NCI-H2107 (cell line): ENCODE measurements at regions not wholly inside any gene's neighbourhood (a gene's known extent, or its start where the extent isn't known, plus 50 kb on each side); places are given as distances from the start of the nearest gene placed in this dataset.

Experiments
- DNase-seq: peaks from one replicate; lab custom pipeline; 2025; lab: John Stamatoyannopoulos, UW

GRCh38 chr2:122221665-122222064 is 466.2 kb downstream of the TSN start:
- DNase-seq, result no peak

GRCh38 chr2:122231296-122231695 is 475.8 kb downstream of the TSN start:
- DNase-seq, result no peak

- no peak for DNase-seq
Measured at GRCh38 chr2:122233372-122233771, 477.9 kb downstream of the TSN start.

- DNase-seq, result no peak
Measured at GRCh38 chr2:122236152-122236874, 480.9 kb downstream of the TSN start.

- no peak for DNase-seq
Measured at GRCh38 chr2:122236925-122237324, 481.5 kb downstream of the TSN start.

GRCh38 chr2:122237450-122237849 is 482.0 kb downstream of the TSN start:
- no peak for DNase-seq

GRCh38 chr2:122238006-122238559 is 482.6 kb downstream of the TSN start:
- DNase-seq, result no peak

- no peak for DNase-seq
Measured at GRCh38 chr2:122239440-122239839, 484.0 kb downstream of the TSN start.

GRCh38 chr2:122244598-122245229 is 489.3 kb downstream of the TSN start:
- no peak for DNase-seq

GRCh38 chr2:122249673-122250072 is 494.2 kb downstream of the TSN start:
- DNase-seq, result no peak

GRCh38 chr2:122251158-122251557 is 495.7 kb downstream of the TSN start:
- DNase-seq, result no peak

- no peak for DNase-seq
Measured at GRCh38 chr2:122251566-122251965, 496.1 kb downstream of the TSN start.

GRCh38 chr2:122255924-122256323 is 500.5 kb downstream of the TSN start:
- no peak for DNase-seq

GRCh38 chr2:122261911-122262310 is 506.5 kb downstream of the TSN start:
- DNase-seq, result no peak

- no peak for DNase-seq
Measured at GRCh38 chr2:122263746-122264145, 508.3 kb downstream of the TSN start.

- no peak for DNase-seq
Measured at GRCh38 chr2:122266636-122267035, 511.2 kb downstream of the TSN start.

GRCh38 chr2:122267947-122268346 is 512.5 kb downstream of the TSN start:
- no peak for DNase-seq

GRCh38 chr2:122273785-122274419 is 518.5 kb downstream of the TSN start:
- no peak for DNase-seq

- DNase-seq, result no peak
Measured at GRCh38 chr2:122277956-122278355, 522.5 kb downstream of the TSN start.

GRCh38 chr2:122300758-122301157 is 545.3 kb downstream of the TSN start:
- DNase-seq, result no peak

- no peak for DNase-seq
Measured at GRCh38 chr2:122307763-122308162, 552.3 kb downstream of the TSN start.

- no peak for DNase-seq
Measured at GRCh38 chr2:122315306-122315705, 559.9 kb downstream of the TSN start.

- no peak for DNase-seq
Measured at GRCh38 chr2:122319539-122320132, 564.2 kb downstream of the TSN start.
